HepG2 (cell line): ENCODE measurements at regions not wholly inside any gene's neighbourhood (a gene's known extent, or its start where the extent isn't known, plus 50 kb on each side); places are given as distances from the start of the nearest gene placed in this dataset.

ENCODE experiments used
- ATAC-seq: fragments of 200-7000 bp; cut with Tn5 transposase; 3 replicates; pipeline ENCODE4 v1.9.1; 2020; ENCODE audit warnings: mild to moderate bottlenecking, moderate library complexity
- BruUV-seq: library from RNA; stranded (reverse); fragments of 400-500 nt; replicated peaks from 2 replicates; lab custom pipeline; 2021; lab: Mats Ljungman, UMichigan
- CTCF ChIA-PET: fragments of 300-600 bp; formaldehyde crosslinking; extraction: SDS; loops from one replicate; lab custom pipeline; 2021; ENCODE audit warnings: low total read pairs, inconsistent platforms, low intra/inter-chr PET ratio; lab: Yijun Ruan, JAX
- POLR2A ChIA-PET: fragments of 350-600 bp; sonication (Branson Sonifier 250); formaldehyde crosslinking; loops from one replicate; lab custom pipeline; 2020; ENCODE audit warnings: antibody characterized with exemption, inconsistent platforms; lab: Yijun Ruan, JAX
- DNase-seq: peaks from one replicate; pipeline ENCODE4 v3.0.0-alpha.2; 2015; ENCODE audit warnings: low spot score
- FAIRE-seq: peaks from 3 replicates; lab custom pipeline; 2011; peaks lifted over from hg19 to GRCh38; lab: Jason Lieb, UNC
- H2AFZ ChIP-seq: one replicate; pipeline ENCODE4 v1.6.1; 2011; ENCODE audit warnings: low read length, inconsistent platforms
- H3K27ac ChIP-seq: fragments of 300-600 bp; 3 replicates; pipeline ENCODE4 v1.8.0; 2011; ENCODE audit warnings: mixed run types, mild to moderate bottlenecking, mixed read lengths, low read length, inconsistent platforms; ENCODE audit not compliant: insufficient read depth; ENCODE audit errors: extremely low read length
- H3K27me3 ChIP-seq, 2 experiments: fragments of 200-600 bp in 1 of 2; 2 replicates in 1 of 2; 3 replicates in 1 of 2; pipeline versions ENCODE4 v1.6.0 to v1.8.0; 2011; ENCODE audit warnings: low read length in 2 of 2, mild to moderate bottlenecking in 2 of 2, moderate library complexity in 2 of 2, inconsistent platforms in 1 of 2; ENCODE audit not compliant: insufficient read depth in 2 of 2, control insufficient read depth in 1 of 2
- H3K36me3 ChIP-seq, 2 experiments: fragments of 200-600 bp in 1 of 2; replicated peaks in 1 of 2; 2 replicates in 1 of 2; 3 replicates in 1 of 2; pipeline versions ENCODE4 v1.5.1 to v1.8.0; 2011; ENCODE audit warnings: low read length in 2 of 2, inconsistent platforms in 1 of 2; ENCODE audit not compliant: insufficient read depth in 2 of 2, control insufficient read depth in 1 of 2
- H3K4me1 ChIP-seq: 2 replicates; pipeline ENCODE4 v1.5.1; 2012; ENCODE audit warnings: low read length, inconsistent platforms; ENCODE audit not compliant: insufficient read depth
- H3K4me2 ChIP-seq: 2 replicates; pipeline ENCODE4 v1.6.0; 2011; ENCODE audit warnings: low read depth, low read length, inconsistent platforms
- H3K4me3 ChIP-seq, 3 experiments: fragments of 200-600 bp in 1 of 3; sonication (generic), shearing (Covaris generic) in 1 of 3; replicated peaks in 1 of 3; 2 replicates each; pipeline ENCODE4 v1.5.1; 2011 to 2016; ENCODE audit warnings: low read length in 3 of 3, inconsistent platforms in 2 of 3, low read depth in 2 of 3, mild to moderate bottlenecking in 2 of 3, control low read depth in 1 of 3, mixed read lengths in 1 of 3; ENCODE audit not compliant: insufficient read depth in 1 of 3
- H3K79me2 ChIP-seq: one replicate; pipeline ENCODE4 v1.6.1; 2011; ENCODE audit warnings: low read length, inconsistent platforms; ENCODE audit not compliant: insufficient read depth
- H3K9ac ChIP-seq: 2 replicates; pipeline ENCODE4 v1.6.0; 2011; ENCODE audit warnings: mild to moderate bottlenecking, low read depth, low read length, inconsistent platforms; ENCODE audit not compliant: insufficient read depth
- H3K9me3 ChIP-seq: 2 replicates; pipeline ENCODE4 v1.5.1; 2012; ENCODE audit warnings: mild to moderate bottlenecking, low read length
- H4K20me1 ChIP-seq: 2 replicates; pipeline ENCODE4 v1.6.0; 2011; ENCODE audit warnings: inconsistent platforms, mild to moderate bottlenecking, low read length, moderate library complexity; ENCODE audit not compliant: insufficient read depth
- ATM ChIP-seq: fragments of 450-650 bp; IDR thresholded peaks from 2 replicates; pipeline ENCODE4 v1.7.1; 2017; ENCODE audit warnings: mild to moderate bottlenecking, borderline replicate concordance
- GLI4 ChIP-seq: sonication (generic); formaldehyde crosslinking; IDR thresholded peaks from 2 replicates; pipeline ENCODE4 v1.5.1; 2020; ENCODE audit warnings: missing genetic modification reagents, mild to moderate bottlenecking, moderate library complexity, borderline replicate concordance
- HNRNPL ChIP-seq: fragments of 200-400 bp; formaldehyde crosslinking; IDR thresholded peaks from 2 replicates; pipeline ENCODE4 v1.6.1; 2017; ENCODE audit warnings: mild to moderate bottlenecking, low read depth, low read length
- KAT8 ChIP-seq: IDR thresholded peaks from 2 replicates; pipeline ENCODE4 v1.6.1; 2016; ENCODE audit warnings: missing genetic modification reagents, missing compliant biosample characterization
- KDM5B ChIP-seq: sonication (generic); formaldehyde crosslinking; IDR thresholded peaks from 2 replicates; pipeline ENCODE4 v1.4.0; 2020; ENCODE audit warnings: missing genetic modification reagents, mild to moderate bottlenecking, borderline replicate concordance
- PCBP2 ChIP-seq: fragments of 200-400 bp; formaldehyde crosslinking; optimal IDR thresholded peaks from 2 replicates; pipeline ENCODE3; 2018; ENCODE audit warnings: low read length, low read depth; ENCODE audit not compliant: poor library complexity, severe bottlenecking
- POGZ ChIP-seq: sonication (generic); formaldehyde crosslinking; IDR thresholded peaks from 2 replicates; pipeline ENCODE4 v1.4.0; 2020; ENCODE audit warnings: mild to moderate bottlenecking, missing genetic modification reagents
- RXRA ChIP-seq: sonication (generic); formaldehyde crosslinking; IDR thresholded peaks from 2 replicates; pipeline ENCODE4 v1.5.1; 2020; ENCODE audit warnings: missing genetic modification reagents
- SOX13 ChIP-seq, 3 experiments: fragments of 450-650 bp in 1 of 3; sonication (generic) in 1 of 3; formaldehyde crosslinking in 1 of 3; IDR thresholded peaks in 2 of 3; conservative IDR thresholded peaks in 1 of 3; 2 replicates each; pipeline versions ENCODE4 v1.5.0 to v1.6.1; 2016 to 2020; ENCODE audit warnings: antibody characterized with exemption in 1 of 3, mild to moderate bottlenecking in 1 of 3, missing compliant biosample characterization in 1 of 3, missing genetic modification reagents in 1 of 3, moderate library complexity in 1 of 3
- SRSF1 ChIP-seq: fragments of 200-400 bp; formaldehyde crosslinking; optimal IDR thresholded peaks from 2 replicates; pipeline ENCODE3; 2017; ENCODE audit warnings: mild to moderate bottlenecking, low read depth, low read length, moderate library complexity
- TOPORS ChIP-seq: sonication (generic); formaldehyde crosslinking; IDR thresholded peaks from 2 replicates; pipeline ENCODE4 v1.8.0; 2023; ENCODE audit warnings: mild to moderate bottlenecking, missing genetic modification reagents
- ZFY ChIP-seq: sonication (generic); formaldehyde crosslinking; IDR thresholded peaks from 2 replicates; pipeline ENCODE4 v1.4.0; 2020; ENCODE audit warnings: missing genetic modification reagents
- ZNF274 ChIP-seq: sonication (generic); formaldehyde crosslinking; IDR thresholded peaks from 2 replicates; pipeline ENCODE4 v1.5.1; 2020; ENCODE audit warnings: mild to moderate bottlenecking, missing genetic modification reagents
- ZNF30 ChIP-seq: sonication (generic); formaldehyde crosslinking; IDR thresholded peaks from 2 replicates; pipeline ENCODE4 v1.5.0; 2020; ENCODE audit warnings: mild to moderate bottlenecking, missing genetic modification reagents
- ZNF460 ChIP-seq: sonication (generic); formaldehyde crosslinking; IDR thresholded peaks from 2 replicates; pipeline ENCODE4 v1.5.1; 2020; ENCODE audit warnings: missing genetic modification reagents, mild to moderate bottlenecking, borderline replicate concordance
- ZNF782 ChIP-seq: sonication (generic); formaldehyde crosslinking; IDR thresholded peaks from 2 replicates; pipeline ENCODE4 v1.4.0; 2020; ENCODE audit warnings: missing genetic modification reagents, mild to moderate bottlenecking, borderline replicate concordance
- WGBS: methylation state at CpG from one replicate; pipeline ENCODE4 v1.1.6; 2017; ENCODE audit warnings: low lambda C conversion rate; 5-methylcytosine and 5-hydroxymethylcytosine counted together
- in situ Hi-C: cut with HindIII; loops from 2 replicates; pipeline ENCODE4 v1.10.0; 2017; ENCODE audit warnings: low pct_unique_long_range_greater_than_20kb; ENCODE audit not compliant: extremely low pct_ligation_motif_present
- intact Hi-C: fragments of 100-400 bp; cut with micrococcal nuclease; formaldehyde crosslinking; loops from one replicate; pipeline ENCODE4 v1.10.0; 2022; ENCODE audit not compliant: unreplicated experiment
- TF ChIP-seq, protein P1 (sequence below): sonication (generic); formaldehyde crosslinking; IDR thresholded peaks from 2 replicates; pipeline ENCODE4 v1.4.0; 2020; ENCODE audit warnings: missing genetic modification reagents, borderline replicate concordance
- TF ChIP-seq, protein P2 (sequence below): sonication (generic); formaldehyde crosslinking; IDR thresholded peaks from 2 replicates; pipeline ENCODE4 v1.4.0; 2020; ENCODE audit warnings: missing genetic modification reagents, low read depth, mild to moderate bottlenecking, borderline replicate concordance
- TF ChIP-seq, protein P3 (sequence below): sonication (generic); formaldehyde crosslinking; IDR thresholded peaks from 2 replicates; pipeline ENCODE4 v1.5.0; 2020; ENCODE audit warnings: missing genetic modification reagents
- TF ChIP-seq, protein P4 (sequence below): sonication (generic); formaldehyde crosslinking; IDR thresholded peaks from 2 replicates; pipeline ENCODE4 v1.5.0; 2020; ENCODE audit warnings: mild to moderate bottlenecking, missing genetic modification reagents, borderline replicate concordance

DNA sequence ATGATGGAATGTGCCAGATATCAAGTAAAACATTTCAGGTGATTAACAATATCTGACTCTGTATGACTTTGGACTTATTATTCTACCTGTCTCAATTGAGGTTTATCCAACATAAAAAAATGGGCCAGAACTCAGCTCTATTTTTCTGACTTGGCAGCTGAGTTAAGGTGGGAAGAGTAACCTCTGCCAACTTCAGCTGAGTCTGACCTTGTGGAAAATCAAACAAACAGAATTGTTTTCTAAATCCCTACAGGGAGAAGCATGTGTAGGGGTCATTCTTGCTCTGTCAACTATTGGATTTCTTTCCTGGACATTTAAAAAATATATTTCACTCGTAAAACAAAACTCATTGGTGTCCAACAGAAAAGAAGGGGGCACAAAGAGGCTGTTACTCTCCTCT is 139.4 kb upstream of the TLR4 start (continued):
- TF ChIP-seq, protein P1, sequence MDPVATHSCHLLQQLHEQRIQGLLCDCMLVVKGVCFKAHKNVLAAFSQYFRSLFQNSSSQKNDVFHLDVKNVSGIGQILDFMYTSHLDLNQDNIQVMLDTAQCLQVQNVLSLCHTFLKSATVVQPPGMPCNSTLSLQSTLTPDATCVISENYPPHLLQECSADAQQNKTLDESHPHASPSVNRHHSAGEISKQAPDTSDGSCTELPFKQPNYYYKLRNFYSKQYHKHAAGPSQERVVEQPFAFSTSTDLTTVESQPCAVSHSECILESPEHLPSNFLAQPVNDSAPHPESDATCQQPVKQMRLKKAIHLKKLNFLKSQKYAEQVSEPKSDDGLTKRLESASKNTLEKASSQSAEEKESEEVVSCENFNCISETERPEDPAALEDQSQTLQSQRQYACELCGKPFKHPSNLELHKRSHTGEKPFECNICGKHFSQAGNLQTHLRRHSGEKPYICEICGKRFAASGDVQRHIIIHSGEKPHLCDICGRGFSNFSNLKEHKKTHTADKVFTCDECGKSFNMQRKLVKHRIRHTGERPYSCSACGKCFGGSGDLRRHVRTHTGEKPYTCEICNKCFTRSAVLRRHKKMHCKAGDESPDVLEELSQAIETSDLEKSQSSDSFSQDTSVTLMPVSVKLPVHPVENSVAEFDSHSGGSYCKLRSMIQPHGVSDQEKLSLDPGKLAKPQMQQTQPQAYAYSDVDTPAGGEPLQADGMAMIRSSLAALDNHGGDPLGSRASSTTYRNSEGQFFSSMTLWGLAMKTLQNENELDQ: no peak
- no peak for TF ChIP-seq RXRA (CRISPR knock-in tag)
- no peak for TF ChIP-seq KDM5B (CRISPR knock-in tag)
- TF ChIP-seq TOPORS (CRISPR knock-in tag): no peak
- TF ChIP-seq ZNF782 (CRISPR knock-in tag): no peak
- TF ChIP-seq ZNF460 (CRISPR knock-in tag): no peak
- TF ChIP-seq ZNF30 (CRISPR knock-in tag): no peak
- TF ChIP-seq ZNF274 (CRISPR knock-in tag): no peak
- no peak for TF ChIP-seq KAT8 (CRISPR knock-in tag)
- TF ChIP-seq ATM: no peak
- no peak for TF ChIP-seq ZFY (CRISPR knock-in tag)
- no peak for TF ChIP-seq GLI4 (CRISPR knock-in tag)

DNA sequence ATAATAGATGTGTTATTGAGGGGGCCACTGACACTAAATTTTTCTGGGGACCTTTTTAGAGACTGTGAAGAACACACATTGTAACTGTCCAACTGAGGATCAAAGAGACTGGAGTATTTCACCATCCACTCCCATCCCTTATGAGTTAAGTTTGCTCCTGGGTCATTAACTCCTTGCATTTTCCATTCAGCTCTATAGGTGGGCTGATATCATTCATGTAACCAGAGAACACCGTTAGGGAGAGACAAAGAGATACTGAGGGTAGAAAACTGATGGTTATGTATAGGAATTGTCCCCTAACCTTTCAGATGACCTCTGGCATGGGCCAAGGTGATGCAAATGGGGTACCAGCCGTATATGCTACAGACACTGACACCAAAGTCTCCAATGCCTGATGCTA is 142.4 kb upstream of the TLR4 start:
- Histone ChIP-seq H3K36me3 (no peaks in the 10 kb centered on the region), H2AFZ (no peak overlapping the region), H3K27me3 (no peaks in the 10 kb centered on the region), H3K4me1 (no peaks in the 10 kb centered on the region), H3K9me3 (no peaks in the 10 kb centered on the region), H3K9ac (no peak overlapping the region), H4K20me1 (no peaks in the 10 kb centered on the region), H3K79me2 (no peaks in the 10 kb centered on the region), H3K4me3 (no peak overlapping the region), H3K27ac (no peak overlapping the region), H3K4me2 (no peak overlapping the region)
- FAIRE-seq (no peak), DNase-seq (no peak), ATAC-seq (no peak)
- WGBS: 0% methylated on average over 1 of the region's 2 CpGs
- intact Hi-C loops: no loop called here
- in situ Hi-C loops: no loop called here
- CTCF ChIA-PET: no interaction called here
- BruUV-seq: no TSS peak
- POLR2A ChIA-PET: no interaction called here
- TF ChIP-seq, protein P2, sequence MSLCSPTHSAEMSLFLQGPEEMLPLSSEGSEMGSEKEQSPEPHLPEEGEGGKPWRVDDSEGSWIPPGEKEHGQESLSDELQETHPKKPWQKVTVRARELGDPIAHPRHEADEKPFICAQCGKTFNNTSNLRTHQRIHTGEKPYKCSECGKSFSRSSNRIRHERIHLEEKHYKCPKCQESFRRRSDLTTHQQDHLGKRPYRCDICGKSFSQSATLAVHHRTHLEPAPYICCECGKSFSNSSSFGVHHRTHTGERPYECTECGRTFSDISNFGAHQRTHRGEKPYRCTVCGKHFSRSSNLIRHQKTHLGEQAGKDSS (CRISPR knock-in tag): no peak
- TF ChIP-seq POGZ (CRISPR knock-in tag) (no peak), HNRNPL (no peak), SOX13 (IDR thresholded peaks at IDR 0.05) (no peak), SOX13 (CRISPR knock-in tag; conservative IDR thresholded peaks at IDR 0.05 in 1 of 2, IDR thresholded peaks at IDR 0.05 in 1 of 2) (no peak), SRSF1 (no peak), PCBP2 (no peak)
- TF ChIP-seq, protein P3, sequence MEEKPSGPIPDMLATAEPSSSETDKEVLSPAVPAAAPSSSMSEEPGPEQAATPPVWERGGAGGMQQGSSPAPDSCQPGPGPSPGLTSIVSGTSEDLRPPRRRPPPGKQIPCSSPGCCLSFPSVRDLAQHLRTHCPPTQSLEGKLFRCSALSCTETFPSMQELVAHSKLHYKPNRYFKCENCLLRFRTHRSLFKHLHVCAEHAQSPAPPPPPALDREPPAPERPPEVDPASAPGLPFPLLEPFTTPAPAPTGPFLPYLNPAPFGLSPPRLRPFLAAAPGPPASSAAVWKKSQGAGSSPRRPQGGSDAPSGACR (CRISPR knock-in tag): no peak
- TF ChIP-seq, protein P4, sequence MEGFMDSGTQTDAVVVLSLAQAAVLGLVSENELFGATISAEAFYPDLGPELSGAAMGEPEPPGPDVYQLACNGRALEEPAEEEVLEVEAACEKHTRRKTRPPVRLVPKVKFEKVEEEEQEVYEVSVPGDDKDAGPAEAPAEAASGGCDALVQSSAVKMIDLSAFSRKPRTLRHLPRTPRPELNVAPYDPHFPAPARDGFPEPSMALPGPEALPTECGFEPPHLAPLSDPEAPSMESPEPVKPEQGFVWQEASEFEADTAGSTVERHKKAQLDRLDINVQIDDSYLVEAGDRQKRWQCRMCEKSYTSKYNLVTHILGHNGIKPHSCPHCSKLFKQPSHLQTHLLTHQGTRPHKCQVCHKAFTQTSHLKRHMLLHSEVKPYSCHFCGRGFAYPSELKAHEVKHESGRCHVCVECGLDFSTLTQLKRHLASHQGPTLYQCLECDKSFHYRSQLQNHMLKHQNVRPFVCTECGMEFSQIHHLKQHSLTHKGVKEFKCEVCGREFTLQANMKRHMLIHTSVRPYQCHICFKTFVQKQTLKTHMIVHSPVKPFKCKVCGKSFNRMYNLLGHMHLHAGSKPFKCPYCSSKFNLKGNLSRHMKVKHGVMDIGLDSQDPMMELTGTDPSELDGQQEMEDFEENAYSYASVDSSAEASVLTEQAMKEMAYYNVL (CRISPR knock-in tag): no peak
